ENCODE measurements at regions not wholly inside any gene's neighbourhood (a gene's known extent, or its start where the extent isn't known, plus 50 kb on each side); places are given as distances from the start of the nearest gene placed in this dataset. TPM values are rescaled to one million over a fixed set of nuclear protein-coding genes. Genes with fewer than 3 reads are reported as not detected.

DNA sequence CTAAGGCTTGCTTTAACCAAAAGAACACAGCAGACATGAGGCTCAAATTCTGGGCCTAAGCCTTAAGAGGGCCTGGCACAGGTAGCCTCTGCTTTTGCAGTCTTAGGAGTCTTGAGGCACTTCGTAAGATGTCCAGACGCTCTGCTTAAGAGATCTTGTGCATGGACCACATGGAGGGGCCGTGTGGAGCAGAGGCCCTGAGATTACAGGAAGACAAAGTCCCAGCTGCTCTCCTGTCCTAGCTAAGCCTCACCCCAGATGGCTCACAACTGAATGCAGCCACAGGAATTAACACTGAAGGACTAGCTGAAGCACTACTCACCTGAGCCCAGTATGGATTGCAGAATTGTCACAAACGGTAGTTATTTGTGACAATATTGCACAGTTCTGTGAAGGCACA lies 446.0 kb downstream of the PDZRN4 start:
- ATAC-seq (ENCODE audit: low FRiP score) (no peak), DNase-seq (ENCODE audit: low spot score) (no peak)
- TF ChIP-seq, protein P1, sequence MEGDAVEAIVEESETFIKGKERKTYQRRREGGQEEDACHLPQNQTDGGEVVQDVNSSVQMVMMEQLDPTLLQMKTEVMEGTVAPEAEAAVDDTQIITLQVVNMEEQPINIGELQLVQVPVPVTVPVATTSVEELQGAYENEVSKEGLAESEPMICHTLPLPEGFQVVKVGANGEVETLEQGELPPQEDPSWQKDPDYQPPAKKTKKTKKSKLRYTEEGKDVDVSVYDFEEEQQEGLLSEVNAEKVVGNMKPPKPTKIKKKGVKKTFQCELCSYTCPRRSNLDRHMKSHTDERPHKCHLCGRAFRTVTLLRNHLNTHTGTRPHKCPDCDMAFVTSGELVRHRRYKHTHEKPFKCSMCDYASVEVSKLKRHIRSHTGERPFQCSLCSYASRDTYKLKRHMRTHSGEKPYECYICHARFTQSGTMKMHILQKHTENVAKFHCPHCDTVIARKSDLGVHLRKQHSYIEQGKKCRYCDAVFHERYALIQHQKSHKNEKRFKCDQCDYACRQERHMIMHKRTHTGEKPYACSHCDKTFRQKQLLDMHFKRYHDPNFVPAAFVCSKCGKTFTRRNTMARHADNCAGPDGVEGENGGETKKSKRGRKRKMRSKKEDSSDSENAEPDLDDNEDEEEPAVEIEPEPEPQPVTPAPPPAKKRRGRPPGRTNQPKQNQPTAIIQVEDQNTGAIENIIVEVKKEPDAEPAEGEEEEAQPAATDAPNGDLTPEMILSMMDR (IDR thresholded peaks at IDR 0.05): no peak

DNA sequence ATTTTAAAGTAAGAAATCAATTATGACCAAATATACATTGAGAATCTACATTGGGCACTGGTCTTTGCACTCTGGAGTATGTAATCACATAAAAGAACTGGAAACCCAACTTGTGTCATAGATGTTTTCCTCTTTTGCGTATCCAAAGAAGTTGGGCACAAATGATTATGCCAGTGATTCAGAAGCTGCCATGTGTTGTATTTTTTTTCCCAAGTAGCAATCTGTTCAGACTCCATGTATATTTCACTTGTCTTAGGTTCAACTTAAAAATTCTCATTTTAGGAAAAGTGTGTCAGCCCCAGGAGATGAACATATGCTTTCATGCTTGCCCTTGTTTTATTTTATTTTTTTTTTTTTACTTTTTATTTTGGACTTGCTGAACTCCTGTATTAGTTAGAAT lies 441.5 kb downstream of the PDZRN4 start:
- DNase-seq (ENCODE audit: low spot score) (no peak), ATAC-seq (ENCODE audit: low FRiP score) (no peak)
- TF ChIP-seq, protein P1 (IDR thresholded peaks at IDR 0.05): no peak

DNA sequence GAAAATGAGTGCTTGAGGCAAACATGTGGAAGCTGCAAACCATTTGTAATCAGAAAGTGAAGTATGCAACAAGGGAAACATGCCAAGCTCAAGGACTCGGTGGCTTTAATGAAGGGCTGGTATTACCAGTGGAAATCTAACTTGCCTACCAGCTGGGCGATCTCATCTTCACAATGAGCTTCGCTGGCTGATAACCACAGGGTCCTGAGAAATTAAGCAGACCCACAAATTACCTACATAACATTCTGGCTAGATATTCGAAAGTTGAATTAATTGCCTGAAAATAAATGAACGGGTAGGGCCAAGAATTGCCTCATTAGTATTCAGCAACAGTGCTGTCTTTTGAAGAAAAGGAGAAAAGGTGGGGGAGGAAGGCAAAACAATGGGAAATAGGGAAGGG lies 439.4 kb downstream of the PDZRN4 start:
- DNase-seq (ENCODE audit: low spot score): no peak
- no peak for ATAC-seq (ENCODE audit: low FRiP score)
- TF ChIP-seq, protein P1 (IDR thresholded peaks at IDR 0.05): no peak

DNA sequence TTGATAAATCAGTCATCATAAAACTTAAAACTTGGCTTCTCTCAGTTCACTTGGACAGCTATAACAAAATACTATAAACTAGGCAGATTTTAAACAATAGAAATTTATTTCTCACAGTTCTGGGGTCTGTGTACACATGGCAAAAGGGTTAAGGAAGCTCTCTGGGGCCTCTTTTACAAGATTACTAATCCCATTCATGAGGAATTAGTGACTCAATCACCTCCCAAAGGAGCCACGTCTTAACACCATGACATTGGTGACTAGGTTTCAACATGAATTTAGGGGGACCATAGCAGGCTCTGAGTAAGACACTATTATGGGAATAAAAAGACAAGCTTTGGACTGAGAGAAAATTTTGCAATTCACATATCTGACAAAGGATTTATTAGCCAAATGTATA lies 436.5 kb downstream of the PDZRN4 start:
- DNase-seq (ENCODE audit: low spot score): no peak
- TF ChIP-seq, protein P1 (IDR thresholded peaks at IDR 0.05): no peak

More for the DNA sequence above, 436.5 kb downstream of the PDZRN4 start:
- no peak for ATAC-seq (ENCODE audit: low FRiP score)

Small RNA genes lying in the stretch of these regions (small RNA-seq; reads per million reads assigned to genes)
- gene RNA5SP360: not detected
